ENCODE measurements at regions not wholly inside any gene's neighbourhood (a gene's known extent, or its start where the extent isn't known, plus 50 kb on each side); places are given as distances from the start of the nearest gene placed in this dataset.
A peak's percentile ranks its signal among the peaks of the same experiment; 100 is the strongest.

- peak overlapping the region; percentile 51 for H3K4ac ChIP-seq (ENCODE audit: low read depth, low read length)
- peak overlapping the region; percentile 99 for H3K4me2 ChIP-seq (ENCODE audit: low read length)
- H2BK120ac ChIP-seq (ENCODE audit: insufficient read depth, low read length, poor library complexity), result peak overlapping the region; percentile 50
- no peak overlapping the region for H3K23ac ChIP-seq (ENCODE audit: low read length)
- no peaks in the 10 kb centered on the region for H3K36me3 ChIP-seq (ENCODE audit: control insufficient read depth in 1 of 2, insufficient read depth in 2 of 2, low read length in 2 of 2)
- H3K27me3 ChIP-seq (ENCODE audit: insufficient read depth, low read length), result peaks cover 3% of the 10 kb centered on the region
- H3K9me3 ChIP-seq (ENCODE audit: insufficient read depth, low read depth, low read length), result no peaks in the 10 kb centered on the region
- H2AK5ac ChIP-seq (ENCODE audit: low read length), result no peak overlapping the region
- WGBS (ENCODE audit: extremely low coverage, insufficient coverage, insufficient read length), result no CpG with 5 or more reads among the region's 33 CpGs
- H3K4me3 ChIP-seq (ENCODE audit: low read depth, low read length), result peak overlapping the region; percentile 72
- peak overlapping the region; percentile 65 for H2BK5ac ChIP-seq (ENCODE audit: low read depth, low read length, poor library complexity)
- peak overlapping the region; percentile 51 for H4K12ac ChIP-seq (ENCODE audit: low read depth, low read length)
- DNase-seq, result no peak
- peaks cover 8 to 17% of the 10 kb centered on the region in 2 experiments for H3K4me1 ChIP-seq (ENCODE audit: control insufficient read depth in 1 of 2, insufficient read depth in 2 of 2, low read length in 2 of 2)
- H3K18ac ChIP-seq (ENCODE audit: low read length), result peak overlapping the region; percentile 72
- peaks cover 23% of the 10 kb centered on the region for H3K79me1 ChIP-seq (ENCODE audit: low read length)
- H2AFZ ChIP-seq (ENCODE audit: insufficient read depth, low read length, poor library complexity), result peak overlapping the region; percentile 75
- peak overlapping the region; percentile 72 for H2BK12ac ChIP-seq (ENCODE audit: low read length)
- peaks cover 14% of the 10 kb centered on the region for H3K79me2 ChIP-seq (ENCODE audit: control insufficient read depth, insufficient read depth, low read length, poor library complexity)
- peak overlapping the region; percentile 85 for H3K9ac ChIP-seq (ENCODE audit: low read length)
- no peak overlapping the region for H3K27ac ChIP-seq (ENCODE audit: low read depth, low read length)
- peak overlapping the region; percentile 47 for H4K8ac ChIP-seq (ENCODE audit: low read depth, low read length)
- H4K91ac ChIP-seq (ENCODE audit: low read depth, low read length), result peak overlapping the region; percentile 97
- peak overlapping the region; percentile 85 for H3K14ac ChIP-seq (ENCODE audit: low read length)
Measured at GRCh38 chr6:21666201-21666691, 72.7 kb downstream of the SOX4 start.

GRCh38 chr6:21666853-21667681 is 73.5 kb downstream of the SOX4 start:
- Histone ChIP-seq H2BK120ac (ENCODE audit: insufficient read depth, low read length, poor library complexity) (no peak overlapping the region), H3K18ac (ENCODE audit: low read length) (peak overlapping the region; percentile 21), H2AK5ac (ENCODE audit: low read length) (no peak overlapping the region), H3K14ac (ENCODE audit: low read length) (no peak overlapping the region), H3K9ac (ENCODE audit: low read length) (no peak overlapping the region), H4K8ac (ENCODE audit: low read depth, low read length) (peak overlapping the region; percentile 39), H2AFZ (ENCODE audit: insufficient read depth, low read length, poor library complexity) (peak overlapping the region; percentile 11), H3K27ac (ENCODE audit: low read depth, low read length) (no peak overlapping the region), H3K9me3 (ENCODE audit: insufficient read depth, low read depth, low read length) (no peaks in the 10 kb centered on the region), H2BK5ac (ENCODE audit: low read depth, low read length, poor library complexity) (no peak overlapping the region), H3K79me1 (ENCODE audit: low read length) (peaks cover 23% of the 10 kb centered on the region), H3K4me2 (ENCODE audit: low read length) (peak overlapping the region; percentile 99), H3K36me3 (ENCODE audit: control insufficient read depth in 1 of 2, insufficient read depth in 2 of 2, low read length in 2 of 2) (no peaks in the 10 kb centered on the region), H4K91ac (ENCODE audit: low read depth, low read length) (no peak overlapping the region), H3K4ac (ENCODE audit: low read depth, low read length) (peak overlapping the region; percentile 7), H3K23ac (ENCODE audit: low read length) (no peak overlapping the region), H2BK12ac (ENCODE audit: low read length) (no peak overlapping the region), H3K4me1 (ENCODE audit: control insufficient read depth in 1 of 2, insufficient read depth in 2 of 2, low read length in 2 of 2) (peaks cover 8 to 17% of the 10 kb centered on the region in 2 experiments), H3K4me3 (ENCODE audit: low read depth, low read length) (peak overlapping the region; percentile 69), H4K12ac (ENCODE audit: low read depth, low read length) (no peak overlapping the region), H3K79me2 (ENCODE audit: control insufficient read depth, insufficient read depth, low read length, poor library complexity) (peaks cover 14% of the 10 kb centered on the region), H3K27me3 (ENCODE audit: insufficient read depth, low read length) (peaks cover 3% of the 10 kb centered on the region)
- WGBS (ENCODE audit: extremely low coverage, insufficient coverage, insufficient read length), result no CpG with 5 or more reads among the region's 27 CpGs
- no peak for DNase-seq

GRCh38 chr6:21668795-21669194 is 75.2 kb downstream of the SOX4 start:
- no peak overlapping the region for H3K4me3 ChIP-seq (ENCODE audit: low read depth, low read length)
- DNase-seq, result no peak
- no peak overlapping the region for H4K8ac ChIP-seq (ENCODE audit: low read depth, low read length)
- no peak overlapping the region for H4K91ac ChIP-seq (ENCODE audit: low read depth, low read length)
- H3K4me2 ChIP-seq (ENCODE audit: low read length), result no peak overlapping the region
- H4K12ac ChIP-seq (ENCODE audit: low read depth, low read length), result no peak overlapping the region
- H2AFZ ChIP-seq (ENCODE audit: insufficient read depth, low read length, poor library complexity), result no peak overlapping the region
- H3K79me2 ChIP-seq (ENCODE audit: control insufficient read depth, insufficient read depth, low read length, poor library complexity), result peaks cover 14% of the 10 kb centered on the region
- no peak overlapping the region for H2AK5ac ChIP-seq (ENCODE audit: low read length)
- peaks cover 23% of the 10 kb centered on the region for H3K79me1 ChIP-seq (ENCODE audit: low read length)
- H3K23ac ChIP-seq (ENCODE audit: low read length), result no peak overlapping the region
- no peak overlapping the region for H3K27ac ChIP-seq (ENCODE audit: low read depth, low read length)
- H3K9me3 ChIP-seq (ENCODE audit: insufficient read depth, low read depth, low read length), result no peaks in the 10 kb centered on the region
- no peaks in the 10 kb centered on the region for H3K36me3 ChIP-seq (ENCODE audit: control insufficient read depth in 1 of 2, insufficient read depth in 2 of 2, low read length in 2 of 2)
- peaks cover 3% of the 10 kb centered on the region for H3K27me3 ChIP-seq (ENCODE audit: insufficient read depth, low read length)
- H2BK12ac ChIP-seq (ENCODE audit: low read length), result no peak overlapping the region
- no peak overlapping the region for H2BK5ac ChIP-seq (ENCODE audit: low read depth, low read length, poor library complexity)
- no peak overlapping the region for H2BK120ac ChIP-seq (ENCODE audit: insufficient read depth, low read length, poor library complexity)
- H3K18ac ChIP-seq (ENCODE audit: low read length), result no peak overlapping the region
- no CpG with 5 or more reads among the region's 3 CpGs for WGBS (ENCODE audit: extremely low coverage, insufficient coverage, insufficient read length)
- H3K9ac ChIP-seq (ENCODE audit: low read length), result no peak overlapping the region
- H3K4ac ChIP-seq (ENCODE audit: low read depth, low read length), result no peak overlapping the region
- no peak overlapping the region for H3K14ac ChIP-seq (ENCODE audit: low read length)
- H3K4me1 ChIP-seq (ENCODE audit: control insufficient read depth in 1 of 2, insufficient read depth in 2 of 2, low read length in 2 of 2), result peaks cover 8 to 17% of the 10 kb centered on the region in 2 experiments

- Histone ChIP-seq H3K27ac (ENCODE audit: low read depth, low read length) (no peak overlapping the region), H3K9me3 (ENCODE audit: insufficient read depth, low read depth, low read length) (no peaks in the 10 kb centered on the region), H3K4me1 (ENCODE audit: control insufficient read depth in 1 of 2, insufficient read depth in 2 of 2, low read length in 2 of 2) (peaks cover 8 to 10% of the 10 kb centered on the region in 2 experiments), H3K14ac (ENCODE audit: low read length) (no peak overlapping the region), H3K4ac (ENCODE audit: low read depth, low read length) (peak overlapping the region; percentile 27), H3K4me2 (ENCODE audit: low read length) (no peak overlapping the region), H3K27me3 (ENCODE audit: insufficient read depth, low read length) (no peaks in the 10 kb centered on the region), H4K12ac (ENCODE audit: low read depth, low read length) (no peak overlapping the region), H3K79me2 (ENCODE audit: control insufficient read depth, insufficient read depth, low read length, poor library complexity) (no peaks in the 10 kb centered on the region), H2BK120ac (ENCODE audit: insufficient read depth, low read length, poor library complexity) (no peak overlapping the region), H2BK5ac (ENCODE audit: low read depth, low read length, poor library complexity) (no peak overlapping the region), H3K36me3 (ENCODE audit: control insufficient read depth in 1 of 2, insufficient read depth in 2 of 2, low read length in 2 of 2) (no peaks in the 10 kb centered on the region), H2AK5ac (ENCODE audit: low read length) (no peak overlapping the region), H4K91ac (ENCODE audit: low read depth, low read length) (peak overlapping the region; percentile 37), H3K18ac (ENCODE audit: low read length) (no peak overlapping the region), H3K23ac (ENCODE audit: low read length) (no peak overlapping the region), H3K9ac (ENCODE audit: low read length) (no peak overlapping the region), H4K8ac (ENCODE audit: low read depth, low read length) (no peak overlapping the region), H3K4me3 (ENCODE audit: low read depth, low read length) (no peak overlapping the region), H2BK12ac (ENCODE audit: low read length) (no peak overlapping the region), H3K79me1 (ENCODE audit: low read length) (peaks cover 5% of the 10 kb centered on the region), H2AFZ (ENCODE audit: insufficient read depth, low read length, poor library complexity) (no peak overlapping the region)
- no CpG with 5 or more reads among the region's 2 CpGs for WGBS (ENCODE audit: extremely low coverage, insufficient coverage, insufficient read length)
- DNase-seq, result no peak
Measured at GRCh38 chr6:21676769-21677168, 83.2 kb downstream of the SOX4 start.

All from trophoblast cell (in vitro differentiated cells and primary cell).